GM19324 (cell line): ENCODE measurements at regions not wholly inside any gene's neighbourhood (a gene's known extent, or its start where the extent isn't known, plus 50 kb on each side); places are given as distances from the start of the nearest gene placed in this dataset.
"Not testable (repeated sequence)": the region's sequence is repeated elsewhere in the genome, so short reads cannot be mapped to it uniquely, and the experiment has no call there.

ENCODE experiments used
- ATAC-seq: cut with Tn5 transposase; IDR thresholded peaks from one replicate; pipeline ENCODE4 v1.9.1; 2021; ENCODE audit warnings: mild to moderate bottlenecking, moderate library complexity; ENCODE audit not compliant: unreplicated experiment, low FRiP score

DNA sequence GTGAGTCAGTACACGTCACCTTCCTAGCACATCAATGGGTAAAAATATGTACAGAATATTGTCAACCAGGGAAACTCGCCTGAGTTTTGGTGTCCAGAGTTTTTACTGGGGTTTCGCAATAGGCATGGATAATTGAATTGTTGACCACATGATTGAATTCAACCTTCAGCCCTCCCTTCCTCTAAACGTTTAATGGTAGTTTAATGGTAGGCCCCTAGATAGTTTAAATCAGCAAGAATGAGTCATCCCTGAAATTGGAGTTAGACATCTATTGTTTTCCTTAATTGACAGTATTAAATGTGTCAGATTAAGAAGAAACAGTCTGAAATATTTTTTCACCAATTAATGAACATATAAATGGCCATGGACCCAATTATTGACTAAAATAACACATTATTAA, 57.8 kb upstream of the CACNA2D1 start:
- ATAC-seq: no peak

DNA sequence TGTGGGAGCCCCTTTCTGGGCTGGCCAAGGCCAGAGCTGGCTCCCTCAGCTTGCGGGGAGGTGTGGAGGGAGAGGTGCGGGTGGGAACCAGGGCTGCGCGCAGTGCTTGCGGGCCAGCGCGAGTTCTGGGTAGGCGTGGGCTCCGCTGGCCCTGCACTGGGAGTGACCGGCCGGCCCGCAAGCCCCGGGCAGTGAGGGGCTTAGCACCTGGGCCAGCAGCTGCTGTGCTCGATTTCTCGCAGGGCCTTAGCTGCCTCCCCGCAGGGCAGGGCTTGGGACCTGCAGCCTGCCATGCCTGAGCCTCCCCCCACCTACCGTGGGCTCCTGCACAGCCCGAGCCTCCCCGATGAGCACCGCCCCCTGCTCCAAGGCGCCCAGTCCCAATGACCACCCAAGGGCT, 56.0 kb upstream of the CACNA2D1 start:
- not testable (repeated sequence) for ATAC-seq

DNA sequence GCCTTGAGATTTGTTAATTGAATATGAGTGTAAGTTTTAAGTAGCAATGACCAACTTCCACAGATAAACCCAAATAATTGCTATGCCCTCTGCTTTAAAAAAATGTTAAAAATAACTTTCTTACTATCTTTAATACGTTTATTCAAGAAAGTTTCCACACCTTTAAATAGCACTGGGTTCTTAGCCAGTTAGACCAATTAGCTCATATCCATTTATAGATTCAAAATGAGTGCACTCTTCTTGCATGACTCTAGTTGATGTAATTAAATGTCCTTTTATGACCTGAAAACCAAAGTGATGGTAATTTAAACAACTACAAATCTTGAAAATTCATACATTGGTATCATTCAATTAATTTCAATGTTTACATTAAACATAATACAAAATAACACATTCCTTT, 50.8 kb upstream of the CACNA2D1 start:
- no peak for ATAC-seq
